ENCODE measurements at regions not wholly inside any gene's neighbourhood (a gene's known extent, or its start where the extent isn't known, plus 50 kb on each side); places are given as distances from the start of the nearest gene placed in this dataset.
"Not testable (repeated sequence)": the region's sequence is repeated elsewhere in the genome, so short reads cannot be mapped to it uniquely, and the experiment has no call there.

DNA sequence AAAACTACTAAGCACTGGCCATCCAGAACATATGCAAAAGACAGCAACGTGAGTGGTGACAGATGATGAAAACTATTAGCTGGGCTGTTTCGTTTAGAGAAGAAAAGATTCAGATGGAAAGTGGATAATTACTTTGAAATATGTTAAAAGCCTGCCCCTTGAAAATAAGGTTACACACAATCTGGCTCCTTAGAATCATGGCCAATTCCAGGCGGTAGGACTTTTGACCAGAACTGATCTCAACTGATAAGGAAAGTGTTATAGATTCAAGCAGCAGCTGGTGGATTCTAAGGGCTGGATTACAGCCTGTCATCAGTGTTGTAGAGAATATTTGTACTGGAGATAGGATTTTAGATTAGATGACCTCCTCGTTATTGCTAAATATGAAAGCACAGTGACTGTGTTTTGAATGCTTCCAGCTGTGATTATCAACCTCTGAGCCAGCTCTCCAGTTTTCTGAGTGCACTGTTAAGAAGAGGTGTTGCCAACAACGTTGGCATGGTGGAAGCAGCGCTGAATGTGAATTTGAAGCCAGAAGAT is 75.1 kb downstream of the KBTBD2 start:
- not testable (repeated sequence) for H3K9me3 ChIP-seq; H3K36me3 ChIP-seq; H3K27ac ChIP-seq; H3K4me1 ChIP-seq (ENCODE audit: control insufficient read depth in 1 of 2, insufficient read depth in 1 of 2, low read depth in 1 of 2, low read length in 1 of 2); H3K4me3 ChIP-seq (ENCODE audit: low read depth in 1 of 2, low read length in 1 of 2); H3K27me3 ChIP-seq

DNA sequence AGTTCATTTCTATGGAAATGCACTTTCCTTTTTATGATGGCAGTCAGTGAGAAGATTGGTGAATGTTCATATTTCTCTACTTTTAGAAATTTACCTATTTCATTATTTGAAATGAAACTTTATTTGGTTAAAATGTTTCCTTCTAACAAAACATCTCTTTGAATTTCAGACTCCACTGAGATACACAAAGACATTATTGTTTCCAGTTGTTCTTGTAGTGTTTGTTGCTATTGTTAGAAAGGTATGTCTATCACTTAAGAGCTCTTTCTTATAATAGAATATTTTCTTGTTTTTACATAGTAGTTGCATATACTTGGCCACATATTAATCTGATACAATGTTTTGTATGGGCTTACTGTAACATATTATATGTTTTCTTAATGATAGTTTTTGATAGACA is 76.8 kb downstream of the KBTBD2 start:
- not testable (repeated sequence) for H3K27me3 ChIP-seq; H3K9me3 ChIP-seq; H3K4me3 ChIP-seq (ENCODE audit: low read depth in 1 of 2, low read length in 1 of 2); H3K27ac ChIP-seq; H3K4me1 ChIP-seq (ENCODE audit: control insufficient read depth in 1 of 2, insufficient read depth in 1 of 2, low read depth in 1 of 2, low read length in 1 of 2); H3K36me3 ChIP-seq

DNA sequence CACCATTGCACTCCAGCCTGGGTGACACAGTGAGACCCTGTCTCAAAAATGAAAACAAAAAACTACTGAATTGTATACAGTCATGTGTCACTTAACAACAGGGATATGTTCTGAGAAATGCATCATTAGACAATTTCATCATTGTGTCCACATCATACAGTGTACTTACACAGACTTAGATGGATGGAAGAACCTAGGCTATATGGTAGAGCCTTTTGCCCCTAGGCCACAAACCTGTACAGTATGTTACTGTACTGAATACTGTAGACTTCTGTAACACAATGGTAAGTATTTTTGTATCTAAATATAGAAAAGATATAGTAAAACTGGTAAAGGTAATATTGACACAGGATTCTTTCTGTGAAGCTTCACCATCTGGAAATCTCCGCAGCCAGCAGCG is 81.7 kb downstream of the KBTBD2 start:
- H3K4me1 ChIP-seq (ENCODE audit: control insufficient read depth in 1 of 2, insufficient read depth in 1 of 2, low read depth in 1 of 2, low read length in 1 of 2): no peaks in the 10 kb centered on the region
- TF ChIP-seq, protein P1, sequence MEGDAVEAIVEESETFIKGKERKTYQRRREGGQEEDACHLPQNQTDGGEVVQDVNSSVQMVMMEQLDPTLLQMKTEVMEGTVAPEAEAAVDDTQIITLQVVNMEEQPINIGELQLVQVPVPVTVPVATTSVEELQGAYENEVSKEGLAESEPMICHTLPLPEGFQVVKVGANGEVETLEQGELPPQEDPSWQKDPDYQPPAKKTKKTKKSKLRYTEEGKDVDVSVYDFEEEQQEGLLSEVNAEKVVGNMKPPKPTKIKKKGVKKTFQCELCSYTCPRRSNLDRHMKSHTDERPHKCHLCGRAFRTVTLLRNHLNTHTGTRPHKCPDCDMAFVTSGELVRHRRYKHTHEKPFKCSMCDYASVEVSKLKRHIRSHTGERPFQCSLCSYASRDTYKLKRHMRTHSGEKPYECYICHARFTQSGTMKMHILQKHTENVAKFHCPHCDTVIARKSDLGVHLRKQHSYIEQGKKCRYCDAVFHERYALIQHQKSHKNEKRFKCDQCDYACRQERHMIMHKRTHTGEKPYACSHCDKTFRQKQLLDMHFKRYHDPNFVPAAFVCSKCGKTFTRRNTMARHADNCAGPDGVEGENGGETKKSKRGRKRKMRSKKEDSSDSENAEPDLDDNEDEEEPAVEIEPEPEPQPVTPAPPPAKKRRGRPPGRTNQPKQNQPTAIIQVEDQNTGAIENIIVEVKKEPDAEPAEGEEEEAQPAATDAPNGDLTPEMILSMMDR (IDR thresholded peaks at IDR 0.05): no peak
- no peaks in the 10 kb centered on the region for H3K9me3 ChIP-seq
- H3K27ac ChIP-seq: no peak overlapping the region
- H3K27me3 ChIP-seq: no peaks in the 10 kb centered on the region
- H3K4me3 ChIP-seq (ENCODE audit: low read depth in 1 of 2, low read length in 1 of 2): no peak overlapping the region
- no peaks in the 10 kb centered on the region for H3K36me3 ChIP-seq

DNA sequence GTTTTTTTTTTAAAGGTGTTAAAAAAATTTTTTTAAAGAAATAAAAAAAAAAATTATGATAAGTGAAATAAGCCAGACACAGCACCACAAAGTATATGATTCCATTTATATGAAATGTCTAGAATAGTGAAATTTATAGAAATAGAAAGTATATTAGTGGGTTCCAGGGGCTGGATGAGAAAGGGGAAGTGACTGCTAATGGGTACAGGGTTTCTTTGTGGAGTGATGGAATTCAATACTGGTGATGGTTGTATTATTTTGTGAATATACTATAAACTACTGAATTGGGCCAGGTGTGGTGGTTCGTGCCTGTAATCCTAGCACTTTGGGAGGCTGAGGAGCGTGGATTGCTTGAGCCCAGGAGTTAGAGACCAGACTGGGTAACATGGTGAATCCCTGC is 82.2 kb downstream of the KBTBD2 start:
- H3K4me3 ChIP-seq (ENCODE audit: low read depth in 1 of 2, low read length in 1 of 2): no peak overlapping the region
- H3K36me3 ChIP-seq: no peaks in the 10 kb centered on the region
- TF ChIP-seq, protein P1 (IDR thresholded peaks at IDR 0.05): no peak
- H3K27ac ChIP-seq: no peak overlapping the region
- no peaks in the 10 kb centered on the region for H3K9me3 ChIP-seq
- no peaks in the 10 kb centered on the region for H3K27me3 ChIP-seq
- no peaks in the 10 kb centered on the region for H3K4me1 ChIP-seq (ENCODE audit: control insufficient read depth in 1 of 2, insufficient read depth in 1 of 2, low read depth in 1 of 2, low read length in 1 of 2)

DNA sequence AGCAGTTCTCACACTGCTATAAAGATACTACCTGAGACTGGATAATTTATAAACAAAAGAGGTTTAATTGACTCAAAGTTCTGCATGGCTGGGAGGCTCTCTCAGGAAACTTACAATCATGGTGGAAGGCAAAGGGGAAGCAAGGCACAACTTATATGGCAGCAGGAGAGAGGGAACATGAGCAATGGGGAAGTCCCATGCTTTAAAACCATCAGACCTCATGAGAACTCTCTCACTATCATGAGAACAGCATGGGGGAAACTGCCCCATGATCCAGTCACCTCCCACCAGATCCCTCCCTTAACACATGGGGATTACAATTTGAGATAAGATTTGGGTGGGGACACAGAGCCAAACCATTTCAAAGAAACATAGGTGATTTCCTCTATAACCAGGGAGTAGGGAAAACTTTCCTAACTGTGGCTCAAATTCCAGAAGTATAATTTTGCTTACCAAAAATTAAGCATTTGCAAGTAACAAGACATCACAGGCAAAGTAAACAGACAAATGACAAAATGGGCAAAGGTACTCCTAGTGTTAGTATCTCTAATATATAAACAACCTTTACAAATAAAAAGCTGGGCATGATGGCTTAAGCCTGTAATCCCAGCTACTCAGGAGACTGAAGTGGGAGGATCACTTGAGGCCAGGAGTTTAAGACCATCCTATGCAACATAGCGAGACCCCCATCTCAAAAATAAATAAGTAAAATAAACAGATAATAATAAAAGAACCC is 88.0 kb downstream of the KBTBD2 start:
- Histone ChIP-seq H3K4me1 (ENCODE audit: control insufficient read depth in 1 of 2, insufficient read depth in 1 of 2, low read depth in 1 of 2, low read length in 1 of 2) (no peaks in the 10 kb centered on the region), H3K4me3 (ENCODE audit: low read depth in 1 of 2, low read length in 1 of 2) (no peak overlapping the region), H3K27me3 (no peaks in the 10 kb centered on the region), H3K9me3 (no peaks in the 10 kb centered on the region), H3K27ac (no peak overlapping the region), H3K36me3 (no peaks in the 10 kb centered on the region)
- TF ChIP-seq, protein P1 (IDR thresholded peaks at IDR 0.05): no peak

DNA sequence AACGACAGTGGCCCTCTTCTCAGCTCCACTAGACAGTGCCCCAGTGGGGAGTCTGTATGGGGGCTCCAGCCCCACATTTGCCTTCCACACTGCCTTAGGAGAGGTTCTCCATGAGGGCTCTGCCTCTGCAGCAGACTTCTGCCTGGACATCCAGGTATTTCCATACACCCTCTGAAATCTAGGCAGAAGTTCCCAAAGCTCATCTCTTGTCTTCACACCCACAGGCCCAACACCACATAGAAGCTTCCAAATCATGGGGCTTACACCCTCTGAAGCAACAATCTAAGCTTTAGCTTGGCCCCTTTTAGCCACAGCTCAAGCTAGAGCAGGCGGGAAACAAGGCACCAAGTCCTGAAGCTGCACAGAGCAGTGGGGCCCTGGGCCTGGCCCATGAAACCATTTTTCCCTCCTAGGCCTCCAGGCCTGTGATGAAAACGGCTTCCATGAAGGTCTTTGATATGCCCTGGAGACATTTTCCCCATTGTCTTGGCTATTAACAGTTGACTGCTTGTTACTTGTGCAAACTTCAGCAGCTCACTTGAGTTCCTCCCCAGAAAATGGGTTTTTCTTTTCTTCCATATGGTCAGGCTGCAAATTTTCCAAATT is 89.2 kb downstream of the KBTBD2 start:
- Histone ChIP-seq H3K27ac (no peak overlapping the region), H3K4me1 (ENCODE audit: control insufficient read depth in 1 of 2, insufficient read depth in 1 of 2, low read depth in 1 of 2, low read length in 1 of 2) (no peaks in the 10 kb centered on the region), H3K9me3 (no peaks in the 10 kb centered on the region), H3K27me3 (no peaks in the 10 kb centered on the region), H3K4me3 (ENCODE audit: low read depth in 1 of 2, low read length in 1 of 2) (no peak overlapping the region), H3K36me3 (no peaks in the 10 kb centered on the region)
- TF ChIP-seq, protein P1 (IDR thresholded peaks at IDR 0.05): no peak

DNA sequence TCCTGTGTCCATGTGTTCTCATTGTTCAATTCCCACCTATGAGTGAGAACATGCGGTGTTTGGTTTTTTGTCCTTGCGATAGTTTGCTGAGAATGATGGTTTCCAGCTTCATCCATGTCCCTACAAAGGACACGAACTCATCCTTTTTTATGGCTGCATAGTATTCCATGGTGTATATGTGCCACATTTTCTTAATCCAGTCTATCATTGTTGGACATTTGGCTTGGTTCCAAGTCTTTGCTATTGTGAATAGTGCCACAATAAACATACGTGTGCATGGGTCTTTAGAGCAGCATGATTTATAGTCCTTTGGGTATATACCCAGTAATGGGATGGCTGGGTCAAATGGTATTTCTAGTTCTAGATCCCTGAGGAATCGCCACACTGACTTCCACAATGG is 98.5 kb downstream of the KBTBD2 start:
- not testable (repeated sequence) for H3K9me3 ChIP-seq; H3K27ac ChIP-seq; H3K36me3 ChIP-seq; H3K4me3 ChIP-seq (ENCODE audit: low read depth in 1 of 2, low read length in 1 of 2); H3K27me3 ChIP-seq; H3K4me1 ChIP-seq (ENCODE audit: control insufficient read depth in 1 of 2, insufficient read depth in 1 of 2, low read depth in 1 of 2, low read length in 1 of 2)

DNA sequence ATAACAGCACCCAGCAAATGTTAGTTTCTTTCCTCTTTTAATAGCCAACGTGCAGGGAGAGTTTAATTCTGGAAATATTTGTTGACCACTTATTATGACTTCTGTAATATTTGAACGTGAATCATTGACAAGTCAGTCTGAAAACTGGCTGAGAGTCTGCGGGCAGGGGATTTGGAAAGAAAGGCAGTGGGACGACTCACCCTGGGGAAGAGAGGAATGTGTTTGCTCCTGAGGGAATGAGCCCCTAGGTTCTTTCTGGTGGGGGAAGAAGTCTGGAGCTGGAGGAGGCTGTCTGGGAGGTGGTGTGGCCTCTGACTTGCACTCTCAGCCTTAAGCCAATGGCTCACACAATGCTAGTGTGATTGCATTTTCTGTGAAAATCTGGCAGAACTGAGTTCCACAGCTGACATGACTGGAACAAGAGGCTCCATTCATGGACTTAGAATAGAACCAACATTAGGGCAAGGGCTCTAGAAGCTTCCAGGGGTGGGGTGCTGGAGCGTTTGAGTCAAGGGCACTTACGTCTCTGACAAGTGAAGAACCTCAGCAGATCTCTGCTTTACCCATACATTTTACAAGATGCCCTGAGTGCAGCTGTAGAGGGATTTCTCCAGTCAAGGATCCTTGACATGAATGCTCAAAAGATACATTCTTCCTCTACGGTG is 100.7 kb downstream of the KBTBD2 start:
- H3K27me3 ChIP-seq; H3K9me3 ChIP-seq; H3K4me1 ChIP-seq (ENCODE audit: control insufficient read depth in 1 of 2, insufficient read depth in 1 of 2, low read depth in 1 of 2, low read length in 1 of 2); H3K4me3 ChIP-seq (ENCODE audit: low read depth in 1 of 2, low read length in 1 of 2); H3K36me3 ChIP-seq; H3K27ac ChIP-seq: not testable (repeated sequence)

DNA sequence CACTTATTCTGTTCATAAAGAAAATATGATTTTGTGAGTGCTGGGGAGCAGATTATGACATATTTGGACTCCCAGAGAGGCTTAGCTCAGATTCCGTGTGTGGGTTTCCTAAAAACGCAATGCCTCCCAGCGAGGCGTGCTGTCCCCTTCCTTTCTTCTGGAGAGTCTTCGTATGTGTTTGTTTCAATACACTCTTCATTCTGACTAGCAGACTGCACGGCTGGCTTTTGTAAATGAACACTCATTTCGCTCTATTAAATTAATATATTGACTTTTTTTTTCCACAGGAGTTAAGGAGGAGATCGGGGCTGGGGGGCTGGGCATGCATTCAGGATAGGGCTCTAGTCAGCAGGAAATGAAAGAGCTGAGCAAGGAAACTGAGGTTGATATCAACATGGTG is 102.3 kb downstream of the KBTBD2 start:
- not testable (repeated sequence) for H3K9me3 ChIP-seq; H3K4me1 ChIP-seq (ENCODE audit: control insufficient read depth in 1 of 2, insufficient read depth in 1 of 2, low read depth in 1 of 2, low read length in 1 of 2); H3K36me3 ChIP-seq; H3K27ac ChIP-seq; H3K4me3 ChIP-seq (ENCODE audit: low read depth in 1 of 2, low read length in 1 of 2); H3K27me3 ChIP-seq
